ENCODE measurements at regions not wholly inside any gene's neighbourhood (a gene's known extent, or its start where the extent isn't known, plus 50 kb on each side); places are given as distances from the start of the nearest gene placed in this dataset.

DNA sequence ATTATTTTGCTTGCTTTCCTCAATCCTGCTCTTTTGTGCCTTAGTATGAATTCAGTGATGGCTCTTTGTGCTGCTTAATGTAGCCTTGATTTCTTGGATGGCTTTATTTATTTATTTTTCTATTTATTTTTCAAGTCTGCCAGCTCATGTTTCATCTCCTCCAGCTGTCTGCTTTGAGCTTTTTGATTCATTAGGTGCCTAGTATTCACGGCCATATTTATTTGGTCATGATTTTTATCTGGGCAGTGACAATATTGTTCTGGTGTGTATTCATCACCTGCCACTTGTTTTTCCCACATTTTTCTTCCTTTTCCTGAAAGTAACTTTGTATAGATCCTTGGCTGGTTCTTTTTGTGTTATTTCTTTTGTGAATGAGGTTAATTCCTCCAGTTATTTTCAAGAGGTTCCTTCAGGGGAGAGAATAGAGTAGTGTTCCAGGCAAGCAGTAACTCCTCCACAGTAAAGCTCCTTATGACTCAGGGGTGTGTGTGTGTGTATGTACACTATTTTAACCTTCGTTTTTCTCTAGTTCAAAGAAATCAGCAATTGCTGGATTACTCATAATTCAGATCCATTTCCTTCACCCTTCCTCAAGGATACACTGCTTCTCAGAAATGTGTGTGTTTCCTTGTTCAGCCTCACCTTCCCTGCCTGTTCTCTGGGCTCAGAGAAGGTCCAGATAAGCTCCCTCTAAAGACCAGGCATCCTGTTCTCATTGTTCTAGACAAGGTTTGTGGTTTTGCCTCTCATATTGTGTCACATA is 51.6 kb upstream of the PMCH start:
- H3K27ac ChIP-seq = no peak overlapping the region
- H3K9me3 ChIP-seq = peaks cover 0 to 2% (median 0%) of the 10 kb centered on the region in 4 donors
- H3K4me3 ChIP-seq = no peak overlapping the region
- H3K4me1 ChIP-seq = no peaks in the 10 kb centered on the region
- no peak for DNase-seq (ENCODE audit: low spot score in 2 of 2)
- WGBS, 2 donors = 61 to 75% methylated on average over 2 of the region's 2 CpGs
- H3K27me3 ChIP-seq = no peaks in the 10 kb centered on the region
- H3K36me3 ChIP-seq = no peaks in the 10 kb centered on the region
- no peak for TF ChIP-seq CTCF (IDR thresholded peaks at IDR 0.05)
- TF ChIP-seq EP300 (IDR thresholded peaks at IDR 0.05) = no peak
- no peak for TF ChIP-seq POLR2A (IDR thresholded peaks at IDR 0.05)

Measured in tibial nerve (tissue), 4 donors.